ENCODE measurements at regions not wholly inside any gene's neighbourhood (a gene's known extent, or its start where the extent isn't known, plus 50 kb on each side); places are given as distances from the start of the nearest gene placed in this dataset.

DNA sequence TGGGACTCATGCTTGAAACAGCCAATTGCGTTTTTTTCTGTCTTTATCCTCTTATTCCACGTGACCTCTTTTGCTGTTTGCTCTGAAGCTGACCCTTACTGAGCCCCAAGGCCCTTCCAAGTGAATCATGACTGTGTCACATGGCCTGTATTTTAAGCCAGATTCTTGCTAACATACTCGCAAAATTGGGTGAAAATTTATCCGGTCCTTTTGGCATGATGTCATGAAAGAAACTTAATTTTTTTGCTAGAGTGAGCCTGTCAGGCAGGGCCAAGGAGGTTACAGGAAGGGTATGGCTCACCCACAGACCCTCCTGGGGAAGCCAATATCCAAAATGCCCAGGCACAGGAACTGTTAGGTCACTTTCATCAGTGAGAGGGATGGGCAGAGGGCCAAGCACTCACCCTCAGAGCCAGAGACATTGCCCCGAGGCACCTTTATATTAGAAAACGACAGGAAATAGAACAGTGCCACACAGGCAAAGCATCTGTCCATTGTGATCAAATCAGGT, 296.7 kb downstream of the CDH26 start:
- DNase-seq (peak; percentile 73), ATAC-seq (ENCODE audit: low read depth) (peak; percentile 72)
- Histone ChIP-seq H3K79me1 (ENCODE audit: low read depth in 1 of 2, low read length in 2 of 2) (no peaks in the 10 kb centered on the region), H2AK5ac (ENCODE audit: low read depth, low read length) (no peak overlapping the region), H2AK9ac (replicated peaks; ENCODE audit: low read depth, low read length, poor library complexity) (no peak overlapping the region), H2BK5ac (ENCODE audit: low read depth, low read length, poor library complexity, severe bottlenecking) (no peak overlapping the region), H3K23ac (ENCODE audit: low read depth, low read length) (no peak overlapping the region), H3K18ac (ENCODE audit: low read depth, low read length) (no peak overlapping the region), H3K36me3 (ENCODE audit: control insufficient read depth, insufficient read depth, low read length) (no peaks in the 10 kb centered on the region), H4K5ac (ENCODE audit: low read depth, low read length) (no peak overlapping the region), H4K8ac (ENCODE audit: low read depth in 2 of 2, low read length in 2 of 2) (peak overlapping the region in 1 of 2 experiments; percentile 62; a peak in 2 of 4 replicates), H3K4me1 (ENCODE audit: control insufficient read depth, insufficient read depth, low read length) (peaks cover 9% of the 10 kb centered on the region), H4K20me1 (ENCODE audit: insufficient read depth, low read length) (no peaks in the 10 kb centered on the region), H3K27me3 (ENCODE audit: control insufficient read depth, insufficient read depth, low read length) (0 out of 2 replicates have a peak, but pooled peaks cover 2% of the 10 kb centered on the region), H3K4ac (ENCODE audit: low read depth, low read length) (peak overlapping the region; percentile 3; the same call in 1 of the 2 replicates), H3K9ac (ENCODE audit: low read depth, low read length) (no peak overlapping the region), H2BK120ac (ENCODE audit: low read depth, low read length) (peak overlapping the region; percentile 38), H2AFZ (replicated peaks; ENCODE audit: low read length, poor library complexity) (peak overlapping the region; percentile 81), H3K9me3 (ENCODE audit: control insufficient read depth, insufficient read depth, low read length) (peaks cover 3% of the 10 kb centered on the region; the same call in 1 of the 2 replicates), H3K27ac (ENCODE audit: insufficient read depth, low read length) (no peak overlapping the region), H3K14ac (replicated peaks; ENCODE audit: low read depth, low read length) (no peak overlapping the region), H3K4me3 (ENCODE audit: insufficient read depth, low read depth, low read length) (no peak overlapping the region), H3K9me1 (ENCODE audit: insufficient read depth, low read length) (peaks cover 3% of the 10 kb centered on the region), H2BK20ac (ENCODE audit: low read depth, low read length) (peak overlapping the region; percentile 53; the same call in 1 of the 2 replicates), H4K91ac (ENCODE audit: insufficient read depth, low read depth, low read length) (no peak overlapping the region), H3K56ac (ENCODE audit: extremely low read depth, insufficient read depth, low read length) (no peak overlapping the region), H3K4me2 (ENCODE audit: low read depth, low read length) (no peak overlapping the region), H2BK15ac (ENCODE audit: low read depth, low read length) (no peak overlapping the region)
- BruUV-seq (replicated peaks) = no TSS peak
- TF ChIP-seq RAD21 (IDR thresholded peaks at IDR 0.05; ENCODE audit: low read length) = no peak
- no peak for TF ChIP-seq SMC3 (IDR thresholded peaks at IDR 0.05; ENCODE audit: low read depth, low read length)
- TF ChIP-seq NFE2L2 (IDR thresholded peaks at IDR 0.05; ENCODE audit: low read depth, low read length) = no peak
- TF ChIP-seq, protein P1, sequence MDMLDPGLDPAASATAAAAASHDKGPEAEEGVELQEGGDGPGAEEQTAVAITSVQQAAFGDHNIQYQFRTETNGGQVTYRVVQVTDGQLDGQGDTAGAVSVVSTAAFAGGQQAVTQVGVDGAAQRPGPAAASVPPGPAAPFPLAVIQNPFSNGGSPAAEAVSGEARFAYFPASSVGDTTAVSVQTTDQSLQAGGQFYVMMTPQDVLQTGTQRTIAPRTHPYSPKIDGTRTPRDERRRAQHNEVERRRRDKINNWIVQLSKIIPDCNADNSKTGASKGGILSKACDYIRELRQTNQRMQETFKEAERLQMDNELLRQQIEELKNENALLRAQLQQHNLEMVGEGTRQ (IDR thresholded peaks at IDR 0.05; ENCODE audit: low read depth, low read length) = peak; percentile 90
- TF ChIP-seq RCOR1 (IDR thresholded peaks at IDR 0.05; ENCODE audit: insufficient replicate concordance, low read length) = no peak
- no peak for TF ChIP-seq RFX5 (IDR thresholded peaks at IDR 0.05; ENCODE audit: low read depth, low read length)
- 0 out of 2 replicates have a peak, but pooled peaks have one; percentile 11 for TF ChIP-seq BHLHE40 (IDR thresholded peaks at IDR 0.05; ENCODE audit: low read depth, low read length)
- no peak for TF ChIP-seq CEBPB (IDR thresholded peaks at IDR 0.05; ENCODE audit: low read depth, low read length)
- no peak for TF ChIP-seq MAZ (IDR thresholded peaks at IDR 0.05; ENCODE audit: borderline replicate concordance, low read depth, low read length)
- TF ChIP-seq, protein P2, sequence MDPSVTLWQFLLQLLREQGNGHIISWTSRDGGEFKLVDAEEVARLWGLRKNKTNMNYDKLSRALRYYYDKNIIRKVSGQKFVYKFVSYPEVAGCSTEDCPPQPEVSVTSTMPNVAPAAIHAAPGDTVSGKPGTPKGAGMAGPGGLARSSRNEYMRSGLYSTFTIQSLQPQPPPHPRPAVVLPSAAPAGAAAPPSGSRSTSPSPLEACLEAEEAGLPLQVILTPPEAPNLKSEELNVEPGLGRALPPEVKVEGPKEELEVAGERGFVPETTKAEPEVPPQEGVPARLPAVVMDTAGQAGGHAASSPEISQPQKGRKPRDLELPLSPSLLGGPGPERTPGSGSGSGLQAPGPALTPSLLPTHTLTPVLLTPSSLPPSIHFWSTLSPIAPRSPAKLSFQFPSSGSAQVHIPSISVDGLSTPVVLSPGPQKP (IDR thresholded peaks at IDR 0.05; ENCODE audit: borderline replicate concordance, low read depth, low read length) = no peak
- TF ChIP-seq FOS (IDR thresholded peaks at IDR 0.05; ENCODE audit: low read depth, low read length) = no peak
- no peak for TF ChIP-seq POLR2A (IDR thresholded peaks at IDR 0.05; ENCODE audit: low read depth, low read length)
- no peak for TF ChIP-seq MAFK (IDR thresholded peaks at IDR 0.05; ENCODE audit: low read depth, low read length)
- no peak for TF ChIP-seq MXI1 (IDR thresholded peaks at IDR 0.05; ENCODE audit: borderline replicate concordance, low read depth, low read length)
- no peak for TF ChIP-seq CHD1 (IDR thresholded peaks at IDR 0.05; ENCODE audit: low read depth, low read length)
- TF ChIP-seq, protein P3, sequence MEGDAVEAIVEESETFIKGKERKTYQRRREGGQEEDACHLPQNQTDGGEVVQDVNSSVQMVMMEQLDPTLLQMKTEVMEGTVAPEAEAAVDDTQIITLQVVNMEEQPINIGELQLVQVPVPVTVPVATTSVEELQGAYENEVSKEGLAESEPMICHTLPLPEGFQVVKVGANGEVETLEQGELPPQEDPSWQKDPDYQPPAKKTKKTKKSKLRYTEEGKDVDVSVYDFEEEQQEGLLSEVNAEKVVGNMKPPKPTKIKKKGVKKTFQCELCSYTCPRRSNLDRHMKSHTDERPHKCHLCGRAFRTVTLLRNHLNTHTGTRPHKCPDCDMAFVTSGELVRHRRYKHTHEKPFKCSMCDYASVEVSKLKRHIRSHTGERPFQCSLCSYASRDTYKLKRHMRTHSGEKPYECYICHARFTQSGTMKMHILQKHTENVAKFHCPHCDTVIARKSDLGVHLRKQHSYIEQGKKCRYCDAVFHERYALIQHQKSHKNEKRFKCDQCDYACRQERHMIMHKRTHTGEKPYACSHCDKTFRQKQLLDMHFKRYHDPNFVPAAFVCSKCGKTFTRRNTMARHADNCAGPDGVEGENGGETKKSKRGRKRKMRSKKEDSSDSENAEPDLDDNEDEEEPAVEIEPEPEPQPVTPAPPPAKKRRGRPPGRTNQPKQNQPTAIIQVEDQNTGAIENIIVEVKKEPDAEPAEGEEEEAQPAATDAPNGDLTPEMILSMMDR (conservative IDR thresholded peaks at IDR 0.05; ENCODE audit: low read depth, low read length) = no peak
- intact Hi-C loops (cut with micrococcal nuclease) = no loop called here
- in situ Hi-C loops (cut with MboI; ENCODE audit: low sequenced_read_pairs) = no loop called here
- POLR2A ChIA-PET (ENCODE audit: unreplicated experiment) = no interaction called here
- dilution Hi-C loops (cut with HindIII; ENCODE audit: low sequenced_read_pairs, unreplicated experiment) = no loop called here
- WGBS, 2 experiments (ENCODE audit: extremely low coverage in 2 of 2, insufficient read length in 1 of 2) = 40% methylated on average over 3 of the region's 6 CpGs; no CpG with 5 or more reads in 1 of the 2 experiments
- CTCF ChIA-PET = no interaction called here
